ENCODE measurements at regions not wholly inside any gene's neighbourhood (a gene's known extent, or its start where the extent isn't known, plus 50 kb on each side); places are given as distances from the start of the nearest gene placed in this dataset.

DNA sequence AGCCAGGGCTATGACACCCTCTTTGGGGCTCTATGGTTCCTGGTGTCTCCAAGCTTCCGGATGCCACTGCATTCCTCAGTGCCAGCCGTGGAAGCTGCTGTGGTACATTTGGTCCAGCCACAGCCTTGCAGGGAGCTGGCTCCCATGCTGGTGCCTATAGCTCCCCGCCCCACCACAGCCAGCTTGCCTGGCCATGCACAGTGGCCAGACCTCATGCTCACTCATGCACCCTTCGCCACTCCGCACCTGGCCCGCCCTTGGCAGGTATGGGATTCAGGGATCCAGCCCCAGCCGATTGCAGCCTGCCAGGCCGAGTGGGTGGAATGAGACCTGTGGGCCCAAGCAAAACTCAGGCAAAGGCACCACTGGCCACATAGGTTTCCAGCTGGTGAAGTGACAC is 354.8 kb downstream of the GRIA2 start:
- DNase-seq (ENCODE audit: insufficient read length, low spot score) (no peak), FAIRE-seq (no peak)
- TF ChIP-seq, protein P1, sequence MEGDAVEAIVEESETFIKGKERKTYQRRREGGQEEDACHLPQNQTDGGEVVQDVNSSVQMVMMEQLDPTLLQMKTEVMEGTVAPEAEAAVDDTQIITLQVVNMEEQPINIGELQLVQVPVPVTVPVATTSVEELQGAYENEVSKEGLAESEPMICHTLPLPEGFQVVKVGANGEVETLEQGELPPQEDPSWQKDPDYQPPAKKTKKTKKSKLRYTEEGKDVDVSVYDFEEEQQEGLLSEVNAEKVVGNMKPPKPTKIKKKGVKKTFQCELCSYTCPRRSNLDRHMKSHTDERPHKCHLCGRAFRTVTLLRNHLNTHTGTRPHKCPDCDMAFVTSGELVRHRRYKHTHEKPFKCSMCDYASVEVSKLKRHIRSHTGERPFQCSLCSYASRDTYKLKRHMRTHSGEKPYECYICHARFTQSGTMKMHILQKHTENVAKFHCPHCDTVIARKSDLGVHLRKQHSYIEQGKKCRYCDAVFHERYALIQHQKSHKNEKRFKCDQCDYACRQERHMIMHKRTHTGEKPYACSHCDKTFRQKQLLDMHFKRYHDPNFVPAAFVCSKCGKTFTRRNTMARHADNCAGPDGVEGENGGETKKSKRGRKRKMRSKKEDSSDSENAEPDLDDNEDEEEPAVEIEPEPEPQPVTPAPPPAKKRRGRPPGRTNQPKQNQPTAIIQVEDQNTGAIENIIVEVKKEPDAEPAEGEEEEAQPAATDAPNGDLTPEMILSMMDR (IDR thresholded peaks at IDR 0.05; ENCODE audit: insufficient read depth, missing control alignments) = no peak

DNA sequence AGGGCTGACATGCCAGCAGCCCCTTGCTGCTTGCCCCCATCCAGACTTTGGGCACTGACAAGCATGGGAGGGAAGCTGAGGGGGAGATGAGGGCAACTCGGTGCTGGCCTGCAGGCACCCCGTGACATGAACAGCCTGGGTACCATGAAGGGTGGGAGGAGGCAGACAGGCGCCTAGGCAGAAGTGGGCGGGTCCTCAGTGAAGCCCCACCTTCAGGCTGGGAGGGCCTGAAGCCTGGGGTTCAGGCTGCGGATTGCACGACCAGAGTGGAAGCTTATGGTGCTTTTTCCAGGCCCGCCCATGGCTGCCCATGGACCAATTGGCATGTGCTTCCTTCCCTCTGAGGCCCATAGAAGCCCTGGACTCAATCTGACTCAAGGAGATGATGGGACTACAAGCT is 354.1 kb downstream of the GRIA2 start:
- no peak for DNase-seq (ENCODE audit: insufficient read length, low spot score)
- FAIRE-seq = no peak
- TF ChIP-seq, protein P1 (IDR thresholded peaks at IDR 0.05; ENCODE audit: insufficient read depth, missing control alignments) = no peak

DNA sequence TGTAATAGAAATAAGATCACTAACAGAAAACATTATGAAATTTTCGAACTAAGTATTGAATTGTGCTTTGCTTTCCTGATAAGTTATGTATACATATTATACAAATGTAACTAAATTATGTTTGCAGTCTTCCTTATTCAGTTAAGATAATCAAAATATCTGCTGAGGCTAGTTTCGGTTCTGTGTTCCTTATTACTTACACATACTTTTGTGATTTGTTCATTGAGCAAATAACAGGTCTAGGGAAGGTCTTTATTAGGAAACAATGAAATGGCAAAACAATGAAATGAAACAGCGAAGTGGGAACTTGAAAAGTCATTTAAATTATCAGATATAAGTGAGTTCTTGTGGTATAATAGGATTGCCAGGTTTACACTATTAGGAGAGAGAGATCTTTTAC is 352.4 kb downstream of the GRIA2 start:
- FAIRE-seq (no peak), DNase-seq (ENCODE audit: insufficient read length, low spot score) (no peak)
- TF ChIP-seq, protein P1 (IDR thresholded peaks at IDR 0.05; ENCODE audit: insufficient read depth, missing control alignments) = no peak

DNA sequence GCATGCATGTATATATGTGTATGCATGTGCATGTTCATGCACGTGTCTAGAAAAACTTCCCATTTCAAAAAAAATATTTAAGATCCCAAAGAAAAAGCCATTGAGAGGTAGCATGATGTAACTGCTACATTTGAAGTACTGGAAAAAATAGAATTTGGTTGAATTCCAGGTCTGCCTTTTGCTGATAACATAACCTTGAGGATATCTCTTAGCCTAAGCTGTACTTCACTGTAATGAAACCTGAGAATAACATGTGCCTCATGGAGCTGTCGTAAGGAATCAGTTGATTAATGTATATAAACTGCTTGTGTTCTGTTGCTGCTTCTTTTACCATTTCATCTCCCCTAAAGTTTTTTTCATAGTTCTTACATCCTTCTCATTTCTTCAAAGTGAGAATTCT is 351.8 kb downstream of the GRIA2 start:
- FAIRE-seq (no peak), DNase-seq (ENCODE audit: insufficient read length, low spot score) (no peak)
- TF ChIP-seq, protein P1 (IDR thresholded peaks at IDR 0.05; ENCODE audit: insufficient read depth, missing control alignments) = no peak

DNA sequence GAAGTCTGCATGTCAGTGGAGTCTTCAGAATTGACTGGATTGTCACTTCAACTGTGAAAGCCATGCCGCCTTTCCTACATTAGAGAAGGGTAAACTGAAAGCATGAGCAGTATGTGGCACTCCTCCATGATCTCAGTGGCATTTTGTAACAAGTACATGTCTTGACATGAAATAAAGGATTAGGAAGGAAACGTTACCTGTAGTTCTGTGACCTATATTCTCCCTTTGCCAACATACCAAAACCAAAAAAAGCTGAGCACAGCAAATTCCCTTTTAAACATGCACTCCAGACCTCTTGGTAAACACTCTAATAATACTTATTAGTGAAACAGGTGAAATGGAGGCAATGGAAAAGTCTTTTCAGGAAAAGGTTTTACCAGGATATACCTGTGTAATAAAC is 344.2 kb downstream of the GRIA2 start:
- DNase-seq (ENCODE audit: insufficient read length, low spot score) (no peak), FAIRE-seq (no peak)
- TF ChIP-seq, protein P1 (IDR thresholded peaks at IDR 0.05; ENCODE audit: insufficient read depth, missing control alignments) = no peak

DNA sequence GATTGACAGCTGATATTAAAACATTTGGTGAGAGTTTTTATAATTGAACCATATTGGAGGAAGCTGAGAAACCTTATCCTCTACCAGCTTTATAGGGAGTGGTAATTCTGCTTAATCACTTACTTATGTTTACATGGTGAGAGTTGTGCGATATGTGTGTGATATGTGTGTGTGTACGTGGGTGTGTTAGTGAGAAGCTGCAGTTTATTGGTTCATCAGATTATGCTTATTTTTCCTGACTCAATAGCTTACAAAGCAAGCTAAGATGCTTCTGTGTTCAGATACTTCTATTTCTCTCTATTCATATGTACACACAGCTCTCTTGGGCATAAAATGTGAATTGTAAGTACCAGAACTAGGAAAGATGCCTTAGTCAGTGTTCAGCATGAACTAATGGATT is 343.7 kb downstream of the GRIA2 start:
- no peak for FAIRE-seq
- TF ChIP-seq, protein P1 (IDR thresholded peaks at IDR 0.05; ENCODE audit: insufficient read depth, missing control alignments) = no peak
- no peak for DNase-seq (ENCODE audit: insufficient read length, low spot score)

DNA sequence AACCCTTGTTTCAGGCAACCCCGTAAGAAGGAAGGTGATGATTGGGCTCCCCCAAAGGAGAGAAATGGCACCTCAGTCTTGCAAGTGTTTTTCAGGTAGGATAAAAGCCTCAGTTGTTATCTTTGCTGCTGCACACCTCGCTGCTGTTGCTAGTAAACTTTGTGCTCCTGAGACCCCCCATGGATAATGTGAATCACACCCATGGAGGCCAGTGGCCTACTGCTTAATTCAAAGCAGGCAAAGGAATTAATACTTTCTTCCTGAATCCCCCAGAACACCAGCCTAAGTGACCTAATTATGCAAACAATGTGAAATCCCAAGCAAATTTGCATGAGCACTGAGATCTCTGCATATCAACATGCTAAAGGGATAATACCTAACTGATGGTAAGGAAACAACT is 337.5 kb downstream of the GRIA2 start:
- no peak for FAIRE-seq
- TF ChIP-seq, protein P1 (IDR thresholded peaks at IDR 0.05; ENCODE audit: insufficient read depth, missing control alignments) = no peak
- no peak for DNase-seq (ENCODE audit: insufficient read length, low spot score)
